RWPE1 (cell line): ENCODE measurements at regions not wholly inside any gene's neighbourhood (a gene's known extent, or its start where the extent isn't known, plus 50 kb on each side); places are given as distances from the start of the nearest gene placed in this dataset.

Experiments
- CTCF ChIA-PET: fragments of 350-600 bp; sonication (Branson Sonifier 250); formaldehyde crosslinking; extraction: SDS; loops from one replicate; lab custom pipeline; 2021; lab: Yijun Ruan, JAX
- POLR2A ChIA-PET: fragments of 400-600 bp; formaldehyde crosslinking; extraction: SDS; loops from one replicate; lab custom pipeline; 2020; ENCODE audit warnings: antibody characterized with exemption; ENCODE audit not compliant: low non-redundant PET; lab: Yijun Ruan, JAX
- DNase-seq: peaks from one replicate; pipeline ENCODE4 v3.0.0; 2012; ENCODE audit warnings: low spot score
- H3K27ac ChIP-seq: fragments of 450-650 bp; 2 replicates; pipeline ENCODE4 v1.5.1; 2017
- CTCF ChIP-seq: fragments of 450-650 bp; conservative IDR thresholded peaks from 2 replicates; pipeline ENCODE4 v1.5.1; 2017; ENCODE audit warnings: low read depth, mild to moderate bottlenecking

GRCh38 chr13:22375151-22375550 is 704.3 kb downstream of the FGF9 start:
- CTCF ChIA-PET = no interaction called here
- H3K27ac ChIP-seq = no peak overlapping the region
- no peak for TF ChIP-seq CTCF
- POLR2A ChIA-PET = no interaction called here
- no peak for DNase-seq

GRCh38 chr13:22387899-22388298 is 717.0 kb downstream of the FGF9 start:
- CTCF ChIA-PET = no interaction called here

GRCh38 chr13:22399801-22400420 is 729.0 kb downstream of the FGF9 start:
- no peak for DNase-seq
- H3K27ac ChIP-seq = no peak overlapping the region
- no peak for TF ChIP-seq CTCF
- ChIA-PET CTCF (no interaction called here), POLR2A (no interaction called here)

More at GRCh38 chr13:22387899-22388298, 717.0 kb downstream of the FGF9 start:
- TF ChIP-seq CTCF = no peak
- POLR2A ChIA-PET = no interaction called here
- no peak overlapping the region for H3K27ac ChIP-seq
- DNase-seq = no peak

- H3K27ac ChIP-seq = no peak overlapping the region
- TF ChIP-seq CTCF = no peak
- CTCF ChIA-PET = no interaction called here
- no peak for DNase-seq
- POLR2A ChIA-PET = no interaction called here
Observed at GRCh38 chr13:22402682-22403081, 731.8 kb downstream of the FGF9 start.

- no peak for TF ChIP-seq CTCF
- H3K27ac ChIP-seq = no peak overlapping the region
- ChIA-PET POLR2A (no interaction called here), CTCF (no interaction called here)
- DNase-seq = no peak
Observed at GRCh38 chr13:22403144-22403543, 732.3 kb downstream of the FGF9 start.

- POLR2A ChIA-PET = no interaction called here
Observed at GRCh38 chr13:22405891-22406290, 735.0 kb downstream of the FGF9 start.

More at GRCh38 chr13:22405891-22406290, 735.0 kb downstream of the FGF9 start:
- no peak overlapping the region for H3K27ac ChIP-seq
- no peak for TF ChIP-seq CTCF
- DNase-seq = no peak
- CTCF ChIA-PET = no interaction called here
